Brain microvascular endothelial cell (primary cell): ENCODE measurements at regions not wholly inside any gene's neighbourhood (a gene's known extent, or its start where the extent isn't known, plus 50 kb on each side); places are given as distances from the start of the nearest gene placed in this dataset.

Experiments used
- DNase-seq: peaks from one replicate; pipeline ENCODE4 v3.0.0-alpha.2; 2020
- H3K27ac ChIP-seq: fragments of 250-450 bp; sonication (Bioruptor Pico); 2 replicates; pipeline ENCODE4 v1.5.1; 2020; ENCODE audit warnings: mild to moderate bottlenecking, moderate library complexity
- H3K27me3 ChIP-seq: fragments of 250-450 bp; sonication (Bioruptor Pico); replicated peaks from 2 replicates; pipeline ENCODE4 v1.5.1; 2020; ENCODE audit warnings: mild to moderate bottlenecking
- H3K36me3 ChIP-seq: fragments of 250-450 bp; sonication (Bioruptor Pico); replicated peaks from 2 replicates; pipeline ENCODE4 v1.5.1; 2020; ENCODE audit warnings: mild to moderate bottlenecking
- H3K4me3 ChIP-seq: 2 replicates; pipeline ENCODE4 v1.5.1; 2011; ENCODE audit warnings: low read depth, mild to moderate bottlenecking, control low read depth, low read length, moderate library complexity
- CTCF ChIP-seq: IDR thresholded peaks from 2 replicates; pipeline ENCODE4 v1.5.1; 2011; ENCODE audit warnings: low read depth, mild to moderate bottlenecking, moderate library complexity, low read length, control low read depth, inconsistent platforms; ENCODE audit errors: missing control alignments
- in situ Hi-C: cut with HindIII; loops from 2 replicates; pipeline ENCODE4 v1.10.0; 2017; ENCODE audit warnings: low sequenced_read_pairs, low pct_ligation_motif_present

DNA sequence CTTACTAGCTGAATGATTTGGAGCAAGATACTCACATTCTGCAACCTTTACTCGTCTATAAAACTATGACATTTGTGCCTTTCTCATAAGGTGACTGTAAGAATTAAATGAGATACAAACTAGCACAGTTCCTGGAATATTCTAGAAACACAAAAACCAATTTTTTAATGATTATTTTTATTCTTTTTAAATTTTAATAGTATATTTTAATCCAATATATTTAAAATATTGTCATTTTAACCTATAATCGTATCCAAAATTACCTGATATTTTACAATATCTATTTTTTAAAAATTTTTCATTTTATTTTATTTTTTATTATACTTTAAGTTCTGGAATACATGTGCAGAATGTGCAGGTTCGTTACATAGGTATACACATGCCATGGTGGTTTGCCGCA lies 238.1 kb downstream of the OLFM4 start:
- no peak overlapping the region for H3K27ac ChIP-seq
- in situ Hi-C loops: no loop called here
- H3K36me3 ChIP-seq: no peaks in the 10 kb centered on the region
- no peak for DNase-seq
- H3K27me3 ChIP-seq: no peaks in the 10 kb centered on the region
- no peak overlapping the region for H3K4me3 ChIP-seq
- TF ChIP-seq CTCF: no peak

DNA sequence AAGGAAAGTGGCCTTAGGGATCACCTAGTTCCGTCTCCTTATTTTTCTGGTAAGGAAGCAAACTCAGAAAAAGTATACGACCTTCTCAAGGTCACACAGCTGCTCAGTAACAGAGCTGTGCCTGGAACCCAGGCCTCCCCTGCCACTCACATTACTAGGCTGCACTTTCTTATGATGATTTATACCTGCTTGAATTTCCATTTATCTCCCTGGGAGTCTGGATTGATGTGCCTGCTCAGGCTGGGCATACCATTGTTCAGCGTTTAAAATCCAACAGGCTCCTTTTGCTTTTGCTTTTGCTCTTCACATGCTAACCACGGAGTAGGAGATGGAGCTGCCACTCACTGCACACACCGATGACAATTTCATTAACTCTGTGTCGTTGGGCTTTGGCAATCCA lies 241.0 kb downstream of the OLFM4 start:
- in situ Hi-C loops: no loop called here
- no peak overlapping the region for H3K27ac ChIP-seq

GRCh38 chr13:53272873-53273272 lies 244.3 kb downstream of the OLFM4 start:
- H3K4me3 ChIP-seq: no peak overlapping the region
- no peaks in the 10 kb centered on the region for H3K27me3 ChIP-seq
- no peak overlapping the region for H3K27ac ChIP-seq
- DNase-seq: no peak
- in situ Hi-C loops: no loop called here
- TF ChIP-seq CTCF: no peak
- no peaks in the 10 kb centered on the region for H3K36me3 ChIP-seq

More for the DNA sequence above, 241.0 kb downstream of the OLFM4 start:
- Histone ChIP-seq H3K4me3 (no peak overlapping the region), H3K36me3 (no peaks in the 10 kb centered on the region), H3K27me3 (no peaks in the 10 kb centered on the region)
- no peak for TF ChIP-seq CTCF
- no peak for DNase-seq

- Histone ChIP-seq H3K4me3 (no peak overlapping the region), H3K27me3 (no peaks in the 10 kb centered on the region), H3K27ac (no peak overlapping the region), H3K36me3 (no peaks in the 10 kb centered on the region)
- no peak for DNase-seq
- in situ Hi-C loops: no loop called here
- no peak for TF ChIP-seq CTCF
These were observed 247.7 kb downstream of the OLFM4 start for GRCh38 chr13:53276265-53276664.

- Histone ChIP-seq H3K27ac (no peak overlapping the region), H3K36me3 (no peaks in the 10 kb centered on the region), H3K27me3 (no peaks in the 10 kb centered on the region), H3K4me3 (no peak overlapping the region)
- no peak for DNase-seq
- TF ChIP-seq CTCF: no peak
- in situ Hi-C loops: no loop called here
These were observed 253.1 kb downstream of the OLFM4 start for GRCh38 chr13:53281677-53282076.

GRCh38 chr13:53285896-53286430 lies 257.4 kb downstream of the OLFM4 start:
- Histone ChIP-seq H3K36me3 (no peaks in the 10 kb centered on the region), H3K27me3 (no peaks in the 10 kb centered on the region), H3K27ac (no peak overlapping the region), H3K4me3 (no peak overlapping the region)
- no peak for TF ChIP-seq CTCF
- DNase-seq: no peak
- in situ Hi-C loops: no loop called here
